ENCODE measurements at regions not wholly inside any gene's neighbourhood (a gene's known extent, or its start where the extent isn't known, plus 50 kb on each side); places are given as distances from the start of the nearest gene placed in this dataset.
A peak's percentile ranks its signal among the peaks of the same experiment; 100 is the strongest.

DNA sequence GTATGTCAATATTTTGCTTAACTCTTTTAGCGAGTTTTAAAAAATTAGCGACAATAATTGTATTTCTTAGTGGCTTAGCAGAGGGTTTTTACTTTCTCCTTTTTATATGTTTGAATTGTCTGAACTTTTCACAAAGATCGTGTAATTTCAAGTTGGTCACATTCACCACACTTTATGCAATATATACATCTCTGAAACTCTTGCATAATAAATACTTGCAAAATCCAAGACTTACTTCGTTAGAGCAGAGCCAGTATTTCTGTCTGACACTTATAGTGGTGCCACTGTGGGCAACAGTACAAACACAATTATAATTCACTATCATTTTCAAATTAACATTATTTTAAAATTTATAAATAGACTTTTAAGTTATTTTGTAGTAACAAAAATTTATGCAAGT, 62.0 kb downstream of the SUCNR1 start:
- DNase-seq = no peak

DNA sequence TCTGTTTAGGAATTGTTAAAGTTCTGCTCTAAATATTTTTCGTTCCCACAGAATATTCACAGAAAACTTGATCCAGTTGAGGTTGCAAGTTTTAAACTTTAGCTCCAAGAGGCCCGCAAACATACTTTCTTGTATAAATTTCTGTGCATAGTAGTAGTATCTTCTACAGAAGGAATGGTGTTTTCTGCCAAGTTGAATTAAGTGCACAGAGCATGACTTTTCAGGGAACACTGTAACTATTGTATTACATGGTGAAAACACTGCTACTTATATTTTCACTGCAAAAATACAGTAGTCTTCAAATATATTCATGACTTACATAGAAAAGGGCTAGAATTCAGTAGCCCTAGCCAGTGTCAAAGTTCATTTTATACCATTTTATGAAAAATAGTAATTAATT, 67.0 kb downstream of the SUCNR1 start:
- DNase-seq = no peak

GRCh38 chr3:151943539-151943938, 70.1 kb downstream of the SUCNR1 start:
- no peak for DNase-seq

GRCh38 chr3:151944356-151944755, 70.9 kb downstream of the SUCNR1 start:
- no peak for DNase-seq

- no peak for DNase-seq
Observed at GRCh38 chr3:151946606-151947005, 73.2 kb downstream of the SUCNR1 start.

- DNase-seq = no peak
Observed at GRCh38 chr3:151949706-151950105, 76.3 kb downstream of the SUCNR1 start.

- no peak for DNase-seq
Observed at GRCh38 chr3:151955356-151955755, 81.9 kb downstream of the SUCNR1 start.

DNA sequence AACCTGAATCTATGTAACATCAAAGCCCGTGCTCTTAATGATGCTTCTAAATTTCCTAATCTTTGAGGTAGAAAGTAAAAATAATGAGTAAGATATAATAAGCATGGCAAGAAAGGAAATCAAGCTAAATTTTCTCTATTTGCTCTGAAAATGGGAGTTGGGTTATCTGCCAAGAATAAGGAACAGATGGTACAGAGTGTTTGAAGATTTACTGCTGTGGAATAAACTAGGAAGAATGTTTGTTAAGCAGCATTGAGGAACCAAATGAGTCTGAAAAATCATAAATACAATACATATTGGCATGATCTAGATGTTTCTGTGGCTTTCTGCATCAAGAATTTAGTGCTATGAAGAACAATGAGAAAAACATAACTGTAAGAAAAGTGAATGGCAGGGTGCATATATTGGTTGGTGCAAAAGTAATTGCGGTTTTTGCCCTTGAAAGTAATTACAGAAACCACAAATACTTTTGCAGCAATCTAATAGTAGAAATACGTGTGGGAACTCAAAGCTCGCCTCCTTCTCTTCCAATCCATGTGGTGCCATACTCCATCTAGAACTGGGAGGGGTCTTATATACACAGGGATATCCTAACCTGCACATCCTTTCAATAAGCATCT, 87.6 kb downstream of the SUCNR1 start:
- no peak for DNase-seq

DNA sequence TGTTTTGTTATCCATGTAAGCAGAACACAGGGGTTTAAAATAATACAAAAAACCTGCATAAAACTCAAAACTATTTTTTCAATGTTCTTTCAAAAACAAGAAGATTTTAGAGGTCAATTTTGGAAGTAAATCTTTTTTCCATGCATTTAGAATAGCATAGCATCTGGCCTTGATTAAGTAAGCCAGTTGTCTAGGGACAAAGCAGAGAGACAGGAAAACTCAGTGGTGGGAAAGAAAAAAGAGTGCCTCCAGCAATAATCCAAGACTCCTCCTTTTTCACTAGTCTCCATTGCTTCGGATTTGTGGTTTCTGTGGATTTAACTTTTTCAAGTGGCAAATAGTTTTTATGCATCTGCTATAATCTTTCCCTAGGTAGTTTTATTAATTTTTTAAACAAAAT, 88.9 kb downstream of the SUCNR1 start:
- DNase-seq = no peak

GRCh38 chr3:151962912-151963311, 89.5 kb downstream of the SUCNR1 start:
- DNase-seq = no peak

GRCh38 chr3:151964743-151965142, 91.3 kb downstream of the SUCNR1 start:
- DNase-seq = no peak

- DNase-seq = no peak
Observed at GRCh38 chr3:151969026-151969642, 95.7 kb downstream of the SUCNR1 start.

- DNase-seq = peak; percentile 87
Observed at GRCh38 chr3:151971814-151972579, 98.6 kb downstream of the SUCNR1 start.

DNA sequence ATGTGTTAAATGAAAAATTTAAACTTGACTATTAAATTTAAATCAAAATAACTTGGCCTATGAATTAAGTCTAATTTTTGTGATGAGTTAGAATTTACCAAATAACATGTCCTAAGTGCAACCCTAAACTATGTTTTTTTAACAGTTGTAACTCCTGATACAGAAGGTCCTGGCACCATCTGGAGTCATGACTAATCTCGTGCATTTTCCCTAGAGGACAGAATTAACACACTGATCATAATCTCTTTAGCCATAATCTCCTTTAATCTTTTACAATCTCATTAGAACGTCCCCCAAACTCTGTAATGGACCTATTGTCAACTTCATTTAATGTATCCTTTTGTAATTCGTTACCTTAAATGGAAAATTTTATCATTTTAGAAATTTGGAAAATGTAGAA, 100.6 kb downstream of the SUCNR1 start:
- DNase-seq = no peak

GRCh38 chr3:151976211-151977050, 103.0 kb downstream of the SUCNR1 start:
- DNase-seq = no peak

DNA sequence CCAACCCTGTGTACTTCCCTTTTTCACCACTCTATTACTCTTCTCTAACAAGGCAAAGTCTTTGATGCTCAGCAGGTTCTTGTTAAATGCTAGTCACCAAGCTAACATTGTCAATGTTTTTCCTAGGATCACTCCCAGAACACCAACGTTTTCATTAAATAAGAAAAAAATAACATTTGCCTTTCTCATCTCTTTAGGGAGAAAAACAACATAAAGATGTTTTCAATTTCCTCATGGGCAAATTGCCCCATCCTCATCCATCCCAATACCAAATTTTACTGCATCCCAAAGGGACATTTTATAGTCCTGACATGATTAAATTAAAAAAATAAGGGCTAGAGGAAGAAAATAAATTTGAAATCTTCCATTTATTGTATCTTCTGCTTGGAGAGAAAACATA, 106.5 kb downstream of the SUCNR1 start:
- no peak for DNase-seq

GRCh38 chr3:151983538-151983937, 110.1 kb downstream of the SUCNR1 start:
- no peak for DNase-seq

DNA sequence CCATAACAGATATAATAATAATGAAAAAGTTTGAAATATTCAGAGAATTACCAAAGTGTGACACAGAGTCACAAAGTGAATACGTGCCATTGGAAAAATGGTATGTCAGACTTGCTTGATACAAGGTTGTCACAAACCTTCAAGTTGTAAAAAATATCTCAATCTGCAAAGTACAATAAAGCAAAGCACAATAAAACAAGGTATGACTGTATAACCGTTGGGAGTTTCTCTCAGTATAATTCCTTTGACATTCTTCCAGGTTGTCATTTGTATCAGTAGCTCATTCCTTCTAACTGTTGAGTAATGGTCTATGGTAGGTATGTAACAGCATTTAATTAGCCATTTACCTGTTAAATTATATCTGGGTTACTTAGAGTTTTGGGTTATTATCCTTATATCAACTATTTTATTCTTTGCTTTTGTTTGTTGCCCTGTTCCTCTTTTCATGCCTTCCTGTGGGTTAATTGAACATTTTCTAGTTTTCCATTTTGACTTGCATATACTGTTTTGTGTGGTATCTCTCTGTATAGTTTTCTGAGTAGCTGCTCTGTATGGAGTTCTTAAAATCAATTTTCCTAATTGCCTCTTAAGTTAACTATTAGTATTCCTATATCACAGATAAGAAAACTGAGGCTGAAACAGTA, 112.5 kb downstream of the SUCNR1 start:
- DNase-seq = no peak

DNA sequence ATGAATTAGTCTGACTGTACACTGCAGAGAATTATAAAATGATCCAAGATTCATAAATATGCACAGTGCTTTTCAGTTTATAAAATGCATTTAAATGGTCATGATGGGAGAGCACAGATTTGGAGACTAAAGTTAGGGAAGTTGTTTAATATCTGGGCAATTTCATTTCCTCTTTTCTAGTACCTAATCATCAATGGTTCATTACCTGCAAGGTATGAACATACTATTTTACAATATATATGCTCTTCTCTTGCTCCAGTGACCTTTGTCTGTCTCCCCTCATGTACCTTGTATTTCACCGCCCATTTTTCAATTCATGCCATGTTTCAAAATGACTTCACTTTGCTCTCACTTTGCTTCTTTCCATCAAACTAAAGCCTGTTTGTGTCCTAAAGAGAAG, 114.5 kb downstream of the SUCNR1 start:
- no peak for DNase-seq

- DNase-seq = no peak
Observed at GRCh38 chr3:151989621-151990020, 116.2 kb downstream of the SUCNR1 start.

DNA sequence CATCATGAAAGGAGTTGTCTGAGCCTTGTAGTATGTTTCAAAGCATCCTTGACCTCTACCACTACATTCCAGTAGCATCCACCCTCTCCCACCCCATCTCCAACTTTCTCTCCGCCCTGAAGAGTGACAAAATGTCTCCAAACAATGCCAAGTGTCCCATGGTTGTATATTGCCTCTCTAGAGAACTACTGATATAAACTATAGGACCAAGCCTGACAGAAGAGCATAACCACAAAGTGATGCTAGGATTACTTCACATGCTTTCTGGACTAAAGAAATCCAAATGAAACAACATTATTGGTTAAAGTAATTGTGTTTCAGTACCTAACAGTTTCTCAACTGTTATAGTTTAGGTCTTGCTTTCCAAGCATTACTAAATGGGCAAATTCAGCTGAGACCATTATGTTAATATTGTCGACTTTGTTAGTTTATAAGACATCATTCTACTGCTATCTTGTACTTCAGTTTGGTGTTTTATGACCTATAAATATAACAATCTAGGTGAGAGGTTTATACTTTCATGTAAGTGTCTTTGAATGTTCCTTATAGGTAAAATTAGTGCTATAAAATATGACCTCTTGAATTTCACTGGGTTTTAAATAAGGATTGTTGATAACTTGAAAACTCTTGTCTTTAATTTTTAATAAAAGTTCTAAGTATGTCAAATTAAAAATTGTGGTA, 117.4 kb downstream of the SUCNR1 start:
- DNase-seq = no peak

DNA sequence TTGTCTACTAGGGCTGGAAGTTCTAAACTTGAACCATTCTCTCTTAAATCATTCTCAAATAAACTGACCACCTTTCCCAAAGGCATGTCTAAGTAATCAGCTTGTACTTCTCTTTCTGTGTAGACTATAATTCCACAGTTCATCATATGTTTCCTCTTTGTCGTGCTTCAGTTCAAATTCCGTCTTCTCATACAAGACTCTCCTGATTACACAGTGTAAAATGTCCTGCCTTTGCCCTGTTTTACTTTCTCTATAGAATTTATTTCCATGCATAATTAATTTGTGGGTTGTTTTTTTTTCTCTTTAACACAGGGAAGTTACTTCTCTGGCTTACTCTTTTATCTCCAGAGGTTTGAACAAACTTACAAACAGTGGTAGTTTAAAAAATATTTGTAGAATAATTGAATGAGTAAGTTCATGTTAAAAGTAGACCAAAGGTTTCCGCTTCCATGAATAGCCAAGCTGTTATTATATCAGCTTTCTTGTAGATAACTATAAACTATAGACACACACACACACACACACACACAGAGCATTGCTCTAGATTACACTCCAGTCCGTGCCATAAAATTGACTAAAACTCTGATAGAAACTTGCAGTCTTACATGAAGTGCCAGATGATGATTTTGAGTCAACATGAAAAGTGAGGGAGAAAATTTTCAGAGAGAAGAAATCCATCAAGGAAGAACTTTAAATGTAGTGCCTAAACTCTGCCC, 119.0 kb downstream of the SUCNR1 start:
- DNase-seq = no peak

All from NCI-H1105 (cell line).